Adipocyte (in vitro differentiated cells): ENCODE measurements at regions not wholly inside any gene's neighbourhood (a gene's known extent, or its start where the extent isn't known, plus 50 kb on each side); places are given as distances from the start of the nearest gene placed in this dataset.

Experiments used
- DNase-seq: peaks from one replicate; pipeline ENCODE4 v3.0.0-alpha.2; 2015; ENCODE audit warnings: low read depth
- H3K27me3 ChIP-seq: replicated peaks from 2 replicates; pipeline ENCODE4 v1.7.0; 2013; ENCODE audit warnings: mild to moderate bottlenecking, low read length, moderate library complexity; ENCODE audit not compliant: control insufficient read depth, insufficient read depth
- H3K36me3 ChIP-seq: 2 replicates; pipeline ENCODE4 v1.7.0; 2013; ENCODE audit warnings: low read length, mild to moderate bottlenecking, moderate library complexity; ENCODE audit not compliant: control insufficient read depth, insufficient read depth, severe bottlenecking
- H3K4me1 ChIP-seq: 2 replicates; pipeline ENCODE4 v1.7.0; 2013; ENCODE audit warnings: mild to moderate bottlenecking, low read length, moderate library complexity; ENCODE audit not compliant: control insufficient read depth, insufficient read depth
- H3K4me3 ChIP-seq: 2 replicates; pipeline ENCODE4 v1.7.0; 2013; ENCODE audit warnings: mild to moderate bottlenecking, low read length, moderate library complexity
- H3K9ac ChIP-seq: 2 replicates; pipeline ENCODE4 v1.7.0; 2013; ENCODE audit warnings: mild to moderate bottlenecking, low read length, moderate library complexity
- H3K9me3 ChIP-seq: 2 replicates; pipeline ENCODE4 v1.7.0; 2013; ENCODE audit warnings: mild to moderate bottlenecking, low read length, moderate library complexity; ENCODE audit not compliant: control insufficient read depth

DNA sequence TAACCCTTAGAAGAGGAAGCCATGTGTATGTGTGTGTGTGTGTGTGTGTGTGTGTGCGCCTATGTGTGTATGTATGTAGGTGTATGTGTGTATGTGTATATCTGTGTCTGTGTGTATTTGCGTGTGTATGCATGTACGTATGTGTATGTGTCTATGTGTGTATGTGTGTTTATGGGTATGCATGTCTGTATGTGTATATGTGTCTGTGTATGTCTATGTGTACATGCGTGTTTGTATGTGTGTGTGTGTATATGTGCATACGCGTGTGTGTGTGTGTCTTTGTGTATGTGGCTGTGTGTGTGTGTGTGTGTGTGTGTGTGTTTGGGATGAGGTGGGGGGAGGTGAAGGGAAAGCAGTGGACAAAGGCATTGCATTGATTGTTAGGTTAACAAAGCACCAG is 380.2 kb downstream of the HRH4 start:
- no peak for DNase-seq
- no peaks in the 10 kb centered on the region for H3K36me3 ChIP-seq

DNA sequence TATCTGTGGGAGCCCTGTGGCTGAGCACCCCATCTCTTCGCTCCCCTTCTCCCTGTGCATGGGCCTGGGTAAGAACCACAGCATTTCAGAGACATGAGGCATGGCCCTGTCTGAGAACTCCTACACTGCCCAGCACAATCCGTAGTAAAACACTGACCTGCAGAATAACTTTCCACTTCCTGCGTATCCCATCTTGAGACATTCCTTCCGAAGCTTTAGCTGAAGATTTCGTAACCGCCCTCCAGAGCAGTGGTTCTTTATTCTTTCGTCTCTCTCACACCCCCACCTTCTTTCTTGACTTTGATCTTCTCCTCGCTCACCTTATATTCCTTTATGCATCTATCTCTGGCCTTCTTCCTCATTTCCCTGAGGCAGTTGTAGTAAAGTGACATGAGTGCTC is 381.1 kb downstream of the HRH4 start:
- Histone ChIP-seq H3K9ac (no peak overlapping the region), H3K4me1 (peaks cover 6% of the 10 kb centered on the region), H3K4me3 (no peak overlapping the region), H3K9me3 (no peaks in the 10 kb centered on the region), H3K36me3 (no peaks in the 10 kb centered on the region), H3K27me3 (peaks cover 5% of the 10 kb centered on the region)
- no peak for DNase-seq

More for the DNA sequence above, 380.2 kb downstream of the HRH4 start:
- Histone ChIP-seq H3K27me3 (peaks cover 5% of the 10 kb centered on the region), H3K9me3 (no peaks in the 10 kb centered on the region), H3K4me1 (peaks cover 6% of the 10 kb centered on the region), H3K9ac (no peak overlapping the region), H3K4me3 (no peak overlapping the region)

DNA sequence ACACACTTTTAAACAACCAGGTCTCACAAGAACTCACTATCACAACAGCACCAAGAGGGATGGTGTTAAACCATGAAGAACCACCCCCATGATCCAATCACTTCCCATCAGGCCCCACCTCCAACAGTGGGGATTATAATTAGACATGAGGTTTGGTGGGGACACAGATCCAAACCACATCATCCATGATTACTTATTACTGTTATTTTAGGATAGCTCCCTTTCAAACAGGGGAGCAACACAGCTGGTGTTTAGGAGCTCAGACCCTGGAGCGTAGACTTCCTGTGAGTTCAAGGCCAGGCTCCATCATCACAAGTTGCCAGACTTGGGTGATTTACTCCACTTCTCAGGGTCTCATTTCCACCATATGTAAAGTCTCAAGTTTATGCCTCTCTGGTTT is 382.7 kb downstream of the HRH4 start:
- DNase-seq, result no peak
- H3K4me3 ChIP-seq, result no peak overlapping the region
- H3K9me3 ChIP-seq, result no peaks in the 10 kb centered on the region
- H3K9ac ChIP-seq, result no peak overlapping the region
- H3K36me3 ChIP-seq, result no peaks in the 10 kb centered on the region
- peaks cover 5% of the 10 kb centered on the region for H3K27me3 ChIP-seq
- no peaks in the 10 kb centered on the region for H3K4me1 ChIP-seq

DNA sequence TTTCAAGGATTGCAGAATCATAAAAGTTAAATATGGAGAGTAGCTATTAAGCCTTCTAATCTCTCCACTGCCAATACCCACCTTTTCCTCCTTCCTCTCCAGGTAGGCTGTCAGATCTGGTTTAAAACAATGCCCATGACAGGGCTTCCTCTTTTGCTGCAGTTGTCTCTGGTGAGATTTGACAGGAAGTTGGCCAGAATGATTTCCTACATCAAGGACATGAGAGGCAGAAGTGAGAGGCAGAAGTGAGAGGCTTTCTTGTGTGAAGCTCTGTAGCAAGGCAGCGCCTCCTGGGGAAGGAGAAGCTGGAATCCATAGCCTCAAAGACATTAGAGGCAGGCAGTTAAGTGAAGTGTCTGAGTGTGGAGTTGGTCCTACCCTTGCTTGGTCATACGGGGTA is 385.7 kb downstream of the HRH4 start:
- Histone ChIP-seq H3K4me1 (peaks cover 3% of the 10 kb centered on the region), H3K9me3 (no peaks in the 10 kb centered on the region), H3K36me3 (no peaks in the 10 kb centered on the region), H3K9ac (no peak overlapping the region), H3K27me3 (peaks cover 5% of the 10 kb centered on the region), H3K4me3 (no peak overlapping the region)
- DNase-seq, result no peak

DNA sequence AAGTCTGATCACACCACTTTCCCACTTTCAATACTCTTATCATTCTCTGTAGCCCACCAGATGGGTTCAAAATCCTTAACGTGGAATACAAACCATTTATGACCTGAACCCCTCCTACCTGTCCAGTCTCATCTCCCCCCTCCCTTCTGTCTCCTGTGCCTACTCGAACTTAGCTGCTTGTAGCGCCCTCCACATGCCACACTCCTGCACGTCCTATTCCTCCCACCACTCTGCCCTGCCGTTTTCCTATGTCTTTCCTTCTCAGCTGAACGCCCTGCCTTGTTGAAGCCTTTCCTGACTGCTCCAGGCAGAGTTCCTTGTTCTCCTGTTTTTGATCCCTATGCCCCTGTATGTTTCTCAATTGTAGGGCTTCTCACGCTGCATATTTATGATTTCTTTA is 390.1 kb downstream of the HRH4 start:
- peaks cover 2% of the 10 kb centered on the region for H3K27me3 ChIP-seq
- no peak for DNase-seq
- no peak overlapping the region for H3K9ac ChIP-seq
- H3K4me1 ChIP-seq, result peaks cover 3% of the 10 kb centered on the region
- H3K9me3 ChIP-seq, result no peaks in the 10 kb centered on the region
- H3K36me3 ChIP-seq, result no peaks in the 10 kb centered on the region
- no peak overlapping the region for H3K4me3 ChIP-seq

DNA sequence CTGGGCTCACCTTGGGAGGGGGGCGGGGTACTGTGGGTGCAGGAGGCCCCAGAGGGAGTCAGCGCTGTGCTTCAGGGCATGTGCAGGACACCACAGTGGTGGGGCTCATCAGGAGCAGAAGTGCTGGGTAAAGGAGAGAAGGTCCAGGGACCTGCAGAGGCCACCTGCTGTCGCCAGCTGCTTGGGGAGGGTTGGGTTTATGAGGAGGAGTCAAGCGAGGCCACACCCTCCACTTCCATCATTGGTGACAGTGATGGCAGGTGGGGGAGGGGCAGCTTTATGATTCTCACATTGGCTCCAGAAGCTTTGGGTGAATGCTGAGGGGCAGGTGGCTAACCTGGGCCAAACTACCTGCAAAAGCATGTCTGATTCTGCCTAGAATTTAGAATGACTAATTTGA is 392.6 kb downstream of the HRH4 start:
- Histone ChIP-seq H3K27me3 (no peaks in the 10 kb centered on the region), H3K4me3 (no peak overlapping the region), H3K36me3 (no peaks in the 10 kb centered on the region), H3K9ac (no peak overlapping the region), H3K4me1 (peaks cover 3% of the 10 kb centered on the region), H3K9me3 (no peaks in the 10 kb centered on the region)
- DNase-seq, result no peak

DNA sequence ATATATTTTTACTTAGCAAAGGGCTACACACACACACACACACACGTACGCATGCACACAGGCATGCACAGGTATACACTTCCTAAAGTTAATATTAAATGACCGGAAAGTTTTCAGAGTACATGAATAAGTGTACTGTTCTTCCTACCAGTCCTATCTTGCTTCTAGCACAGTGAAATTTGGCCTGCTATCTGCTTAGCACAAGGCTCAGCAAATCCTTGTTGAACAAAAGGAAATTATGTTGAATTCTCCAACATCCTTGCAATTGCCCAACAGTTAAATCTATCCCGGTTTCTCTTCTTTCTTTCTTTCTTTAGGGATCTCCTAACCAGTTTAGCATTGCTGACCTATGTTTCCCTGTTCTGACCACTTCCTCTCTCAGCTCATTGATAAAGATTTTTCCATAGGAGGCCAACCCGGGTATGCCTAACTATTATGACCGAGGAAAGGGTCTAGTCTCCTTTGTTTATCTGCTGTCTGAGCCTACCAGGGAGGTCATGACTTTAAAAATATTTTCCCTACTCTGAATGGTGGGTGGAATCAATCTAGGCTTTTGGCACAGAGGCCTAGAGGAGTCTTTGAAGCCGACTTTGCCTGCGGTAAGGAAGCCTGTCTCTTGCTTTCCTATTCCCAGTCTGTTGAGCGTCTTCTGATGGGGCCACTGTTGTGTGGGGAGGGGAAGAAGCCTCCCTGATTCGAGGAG is 400.7 kb downstream of the HRH4 start:
- H3K9me3 ChIP-seq, result no peaks in the 10 kb centered on the region
- H3K4me3 ChIP-seq, result no peak overlapping the region
- DNase-seq, result no peak
- H3K36me3 ChIP-seq, result no peaks in the 10 kb centered on the region
- H3K9ac ChIP-seq, result no peak overlapping the region
- H3K4me1 ChIP-seq, result peaks cover 15% of the 10 kb centered on the region
- H3K27me3 ChIP-seq, result no peaks in the 10 kb centered on the region

DNA sequence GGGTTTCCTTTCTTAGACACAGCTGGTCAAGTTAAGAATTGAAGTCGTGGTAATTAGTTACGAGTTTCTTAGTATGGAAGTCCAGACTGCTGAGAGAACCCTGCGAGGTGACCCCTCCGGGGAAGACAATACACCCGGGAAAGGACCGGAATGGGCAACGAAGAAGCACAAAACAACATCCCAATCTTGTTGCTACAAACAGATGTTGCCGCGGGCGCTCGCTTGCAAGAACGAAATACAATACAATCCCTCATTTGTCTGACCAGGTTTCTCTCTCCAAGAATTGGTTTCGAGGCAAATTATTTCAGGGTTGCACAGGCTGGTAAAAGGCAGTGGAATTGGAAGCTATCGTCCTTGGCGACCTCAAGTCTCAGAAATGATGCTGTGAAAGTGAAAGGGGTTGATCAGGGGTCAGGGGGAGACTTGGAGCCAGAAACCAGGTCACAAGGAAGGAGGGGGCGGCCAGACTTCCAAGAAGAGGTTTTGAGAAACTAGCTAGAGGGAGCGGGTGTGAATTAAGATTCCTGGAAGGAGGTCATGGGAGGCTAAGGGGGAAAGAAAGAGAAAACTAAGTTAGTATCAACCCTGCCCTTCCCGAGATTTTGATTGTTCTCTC is 401.9 kb downstream of the HRH4 start:
- Histone ChIP-seq H3K4me3 (peak overlapping the region; percentile 74), H3K27me3 (no peaks in the 10 kb centered on the region), H3K36me3 (no peaks in the 10 kb centered on the region), H3K4me1 (peaks cover 15% of the 10 kb centered on the region), H3K9me3 (no peaks in the 10 kb centered on the region), H3K9ac (no peak overlapping the region)
- peak; percentile 6 for DNase-seq

DNA sequence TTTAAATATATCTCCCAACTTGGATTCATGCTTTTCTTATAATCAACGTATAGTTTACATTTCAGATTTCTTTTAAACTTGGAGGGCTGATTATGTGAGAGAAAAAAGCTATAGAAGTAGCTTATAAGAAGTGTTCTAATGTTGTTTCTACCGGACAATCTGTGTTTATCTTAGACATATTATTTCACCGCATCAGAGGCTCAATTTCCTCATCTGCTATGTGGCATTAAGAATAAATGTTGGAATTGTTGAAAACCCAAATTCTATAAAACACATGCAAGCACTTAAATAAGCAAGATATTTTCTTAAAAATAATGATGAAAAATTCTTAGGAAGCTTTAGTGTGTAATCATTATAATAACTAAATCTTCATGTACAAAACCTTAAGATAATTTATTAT is 407.9 kb downstream of the HRH4 start:
- Histone ChIP-seq H3K4me3 (no peak overlapping the region), H3K36me3 (no peaks in the 10 kb centered on the region), H3K9ac (no peak overlapping the region), H3K27me3 (no peaks in the 10 kb centered on the region), H3K9me3 (no peaks in the 10 kb centered on the region), H3K4me1 (peaks cover 10% of the 10 kb centered on the region)
- no peak for DNase-seq

DNA sequence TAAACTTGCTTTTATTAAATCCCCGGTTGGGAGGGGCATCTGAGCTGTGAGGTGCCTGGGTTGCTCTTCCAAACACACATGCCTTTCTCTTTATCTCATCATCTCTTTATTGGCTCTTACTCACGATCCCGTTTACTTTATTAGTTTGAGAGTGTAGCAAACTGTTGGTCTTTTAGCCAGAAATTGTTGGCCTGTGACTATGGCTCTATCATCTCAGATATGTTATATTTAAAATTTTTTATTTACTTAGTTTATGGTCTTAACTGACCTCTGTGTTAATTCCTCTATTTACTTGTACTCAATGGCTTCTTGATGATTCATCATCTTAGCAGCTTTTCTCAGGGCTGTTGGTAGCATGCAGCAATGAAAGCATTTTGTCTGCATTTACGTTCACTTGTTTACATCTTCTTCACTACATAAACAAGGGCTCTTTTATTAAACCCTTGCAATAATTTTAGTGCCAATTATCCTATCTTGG is 408.4 kb downstream of the HRH4 start:
- H3K4me3 ChIP-seq, result peak overlapping the region; percentile 55
- H3K9me3 ChIP-seq, result no peaks in the 10 kb centered on the region
- peaks cover 10% of the 10 kb centered on the region for H3K4me1 ChIP-seq
- no peaks in the 10 kb centered on the region for H3K27me3 ChIP-seq
- no peak overlapping the region for H3K9ac ChIP-seq
- DNase-seq, result peak; percentile 15
- no peaks in the 10 kb centered on the region for H3K36me3 ChIP-seq

DNA sequence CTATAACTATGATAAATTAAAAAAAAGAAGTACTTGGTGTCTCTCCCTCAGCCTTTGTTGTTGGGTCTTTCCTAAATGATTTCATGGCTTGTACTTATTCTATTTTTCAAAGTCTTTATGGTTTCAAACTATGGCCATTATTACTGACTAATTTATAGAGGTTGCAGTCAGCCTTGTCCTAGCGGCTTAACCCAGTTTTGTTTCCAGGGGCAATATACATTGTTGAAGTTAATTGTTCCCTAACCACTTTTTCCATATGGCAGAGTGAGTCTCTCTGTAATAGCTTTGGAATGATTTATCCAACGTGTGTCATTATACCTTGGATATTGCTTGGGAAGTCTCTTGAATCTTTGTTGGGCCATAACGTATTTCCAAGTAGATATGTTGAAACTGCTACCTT is 408.8 kb downstream of the HRH4 start:
- Histone ChIP-seq H3K9me3 (no peaks in the 10 kb centered on the region), H3K4me3 (peak overlapping the region; percentile 55), H3K27me3 (no peaks in the 10 kb centered on the region), H3K9ac (no peak overlapping the region), H3K36me3 (no peaks in the 10 kb centered on the region), H3K4me1 (peaks cover 10% of the 10 kb centered on the region)
- no peak for DNase-seq
